ENCODE measurements at regions not wholly inside any gene's neighbourhood (a gene's known extent, or its start where the extent isn't known, plus 50 kb on each side); places are given as distances from the start of the nearest gene placed in this dataset.
"Not testable (repeated sequence)": the region's sequence is repeated elsewhere in the genome, so short reads cannot be mapped to it uniquely, and the experiment has no call there.

DNA sequence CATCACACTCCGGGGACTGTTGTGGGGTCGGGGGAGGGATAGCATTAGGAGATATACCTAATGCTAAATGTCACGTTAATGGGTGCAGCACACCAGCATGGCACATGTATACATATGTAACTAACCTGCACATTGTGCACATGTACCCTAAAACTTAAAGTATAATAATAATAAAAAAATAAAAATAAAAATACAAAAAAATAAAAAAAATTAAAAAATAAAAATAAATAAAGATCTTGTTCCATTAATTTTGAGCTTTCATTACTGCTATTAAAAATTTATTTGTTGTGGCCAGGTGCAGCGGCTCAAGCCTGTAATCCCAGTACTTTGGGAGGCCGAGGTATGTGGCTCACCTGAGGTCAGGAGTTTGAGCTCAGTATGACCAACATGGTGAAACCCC is 201.8 kb upstream of the TRPC4 start:
- TF ChIP-seq, protein P1, sequence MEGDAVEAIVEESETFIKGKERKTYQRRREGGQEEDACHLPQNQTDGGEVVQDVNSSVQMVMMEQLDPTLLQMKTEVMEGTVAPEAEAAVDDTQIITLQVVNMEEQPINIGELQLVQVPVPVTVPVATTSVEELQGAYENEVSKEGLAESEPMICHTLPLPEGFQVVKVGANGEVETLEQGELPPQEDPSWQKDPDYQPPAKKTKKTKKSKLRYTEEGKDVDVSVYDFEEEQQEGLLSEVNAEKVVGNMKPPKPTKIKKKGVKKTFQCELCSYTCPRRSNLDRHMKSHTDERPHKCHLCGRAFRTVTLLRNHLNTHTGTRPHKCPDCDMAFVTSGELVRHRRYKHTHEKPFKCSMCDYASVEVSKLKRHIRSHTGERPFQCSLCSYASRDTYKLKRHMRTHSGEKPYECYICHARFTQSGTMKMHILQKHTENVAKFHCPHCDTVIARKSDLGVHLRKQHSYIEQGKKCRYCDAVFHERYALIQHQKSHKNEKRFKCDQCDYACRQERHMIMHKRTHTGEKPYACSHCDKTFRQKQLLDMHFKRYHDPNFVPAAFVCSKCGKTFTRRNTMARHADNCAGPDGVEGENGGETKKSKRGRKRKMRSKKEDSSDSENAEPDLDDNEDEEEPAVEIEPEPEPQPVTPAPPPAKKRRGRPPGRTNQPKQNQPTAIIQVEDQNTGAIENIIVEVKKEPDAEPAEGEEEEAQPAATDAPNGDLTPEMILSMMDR (conservative IDR thresholded peaks at IDR 0.05 in 1 of 2, IDR thresholded peaks at IDR 0.05 in 1 of 2; ENCODE audit: low read depth in 1 of 2, low read length in 2 of 2) = not testable (repeated sequence)
- TF ChIP-seq EZH2 (IDR thresholded peaks at IDR 0.05; ENCODE audit: low read length, missing control alignments) = not testable (repeated sequence)

Measured in fibroblast of lung (primary cell).